ENCODE measurements at regions not wholly inside any gene's neighbourhood (a gene's known extent, or its start where the extent isn't known, plus 50 kb on each side); places are given as distances from the start of the nearest gene placed in this dataset.
A peak's percentile ranks its signal among the peaks of the same experiment; 100 is the strongest.
"Not testable (repeated sequence)": the region's sequence is repeated elsewhere in the genome, so short reads cannot be mapped to it uniquely, and the experiment has no call there.

GRCh38 chr14:89743828-89744227 lies 210.7 kb downstream of the EFCAB11 start:
- no peak for DNase-seq (ENCODE audit: low spot score)
- no peak for FAIRE-seq

- FAIRE-seq (no peak), DNase-seq (ENCODE audit: low spot score) (no peak)
Measured at GRCh38 chr14:89740241-89740640, 214.3 kb downstream of the EFCAB11 start.

GRCh38 chr14:89736881-89737280 lies 217.6 kb downstream of the EFCAB11 start:
- FAIRE-seq (no peak), DNase-seq (ENCODE audit: low spot score) (no peak)

- no peak for FAIRE-seq
Measured at GRCh38 chr14:89731396-89731933, 223.1 kb downstream of the EFCAB11 start.

GRCh38 chr14:89730687-89731086 lies 223.8 kb downstream of the EFCAB11 start:
- FAIRE-seq = no peak
- DNase-seq (ENCODE audit: low spot score) = no peak

More at GRCh38 chr14:89731396-89731933, 223.1 kb downstream of the EFCAB11 start:
- no peak for DNase-seq (ENCODE audit: low spot score)

- FAIRE-seq (no peak), DNase-seq (ENCODE audit: low spot score) (no peak)
Measured at GRCh38 chr14:89728964-89729363, 225.6 kb downstream of the EFCAB11 start.

- not testable (repeated sequence) for FAIRE-seq; DNase-seq (ENCODE audit: low spot score)
Measured at GRCh38 chr14:89726226-89726625, 228.3 kb downstream of the EFCAB11 start.

- FAIRE-seq (no peak), DNase-seq (ENCODE audit: low spot score) (no peak)
Measured at GRCh38 chr14:89724628-89724960, 229.9 kb downstream of the EFCAB11 start.

GRCh38 chr14:89723930-89724627 lies 230.5 kb downstream of the EFCAB11 start:
- no peak for FAIRE-seq
- DNase-seq (ENCODE audit: low spot score) = no peak

GRCh38 chr14:89721956-89722355 lies 232.6 kb downstream of the EFCAB11 start:
- no peak for DNase-seq (ENCODE audit: low spot score)
- FAIRE-seq = no peak

GRCh38 chr14:89720741-89721729 lies 233.5 kb downstream of the EFCAB11 start:
- no peak for DNase-seq (ENCODE audit: low spot score)
- no peak for FAIRE-seq

- FAIRE-seq (no peak), DNase-seq (ENCODE audit: low spot score) (no peak)
Measured at GRCh38 chr14:89720076-89720687, 234.3 kb downstream of the EFCAB11 start.

GRCh38 chr14:89719366-89720075 lies 235.0 kb downstream of the EFCAB11 start:
- FAIRE-seq = no peak
- no peak for DNase-seq (ENCODE audit: low spot score)

- FAIRE-seq = no peak
- DNase-seq (ENCODE audit: low spot score) = no peak
Measured at GRCh38 chr14:89708982-89709625, 245.4 kb downstream of the EFCAB11 start.

GRCh38 chr14:89707086-89707485 lies 247.4 kb downstream of the EFCAB11 start:
- FAIRE-seq (no peak), DNase-seq (ENCODE audit: low spot score) (no peak)

- FAIRE-seq = no peak
- DNase-seq (ENCODE audit: low spot score) = no peak
Measured at GRCh38 chr14:89702876-89703200, 251.7 kb downstream of the EFCAB11 start.

GRCh38 chr14:89702073-89702875 lies 252.3 kb downstream of the EFCAB11 start:
- FAIRE-seq (no peak), DNase-seq (ENCODE audit: low spot score) (no peak)

GRCh38 chr14:89701211-89702043 lies 253.1 kb downstream of the EFCAB11 start:
- DNase-seq (ENCODE audit: low spot score) (peak; percentile 87), FAIRE-seq (no peak)

- FAIRE-seq (no peak), DNase-seq (ENCODE audit: low spot score) (no peak)
Measured at GRCh38 chr14:89700801-89701200, 253.7 kb downstream of the EFCAB11 start.
